ENCODE measurements at regions not wholly inside any gene's neighbourhood (a gene's known extent, or its start where the extent isn't known, plus 50 kb on each side); places are given as distances from the start of the nearest gene placed in this dataset.

GRCh38 chr15:93415576-93415975, 326.6 kb upstream of the RGMA start:
- TF ChIP-seq CTCF (IDR thresholded peaks at IDR 0.05 in 4 of 5, conservative IDR thresholded peaks at IDR 0.05 in 1 of 5): no peak
- no peak for TF ChIP-seq POLR2A (IDR thresholded peaks at IDR 0.05)
- no peaks in the 10 kb centered on the region for H3K27me3 ChIP-seq
- no peaks in the 10 kb centered on the region for H3K36me3 ChIP-seq
- no peak overlapping the region for H3K27ac ChIP-seq
- in situ Hi-C loops (cut with MboI; ENCODE audit: low sequenced_read_pairs in 4 of 4) (no loop called here), intact Hi-C loops (cut with DNase I; ENCODE audit: low total_unique reads) (no loop called here)
- no peak overlapping the region for H3K4me3 ChIP-seq
- DNase-seq: no peak
- no peaks in the 10 kb centered on the region for H3K9me3 ChIP-seq
- no peaks in the 10 kb centered on the region for H3K4me1 ChIP-seq
- no peak for ATAC-seq

- Histone ChIP-seq H3K36me3 (no peaks in the 10 kb centered on the region), H3K4me3 (no peak overlapping the region), H3K9me3 (no peaks in the 10 kb centered on the region), H3K4me1 (no peaks in the 10 kb centered on the region), H3K27ac (no peak overlapping the region), H3K27me3 (no peaks in the 10 kb centered on the region)
- DNase-seq (no peak), ATAC-seq (no peak)
- intact Hi-C loops (cut with DNase I; ENCODE audit: low total_unique reads) (no loop called here), in situ Hi-C loops (cut with MboI; ENCODE audit: low sequenced_read_pairs in 4 of 4) (no loop called here)
- TF ChIP-seq POLR2A (IDR thresholded peaks at IDR 0.05): no peak
- TF ChIP-seq CTCF (IDR thresholded peaks at IDR 0.05 in 4 of 5, conservative IDR thresholded peaks at IDR 0.05 in 1 of 5): no peak
These were observed 325.7 kb upstream of the RGMA start for GRCh38 chr15:93414576-93415231.

GRCh38 chr15:93413745-93414144, 324.7 kb upstream of the RGMA start:
- Histone ChIP-seq H3K9me3 (no peaks in the 10 kb centered on the region), H3K36me3 (no peaks in the 10 kb centered on the region), H3K4me1 (no peaks in the 10 kb centered on the region), H3K27me3 (no peaks in the 10 kb centered on the region), H3K4me3 (no peak overlapping the region), H3K27ac (no peak overlapping the region)
- DNase-seq: no peak
- TF ChIP-seq POLR2A (IDR thresholded peaks at IDR 0.05): no peak
- no peak for TF ChIP-seq CTCF (IDR thresholded peaks at IDR 0.05 in 4 of 5, conservative IDR thresholded peaks at IDR 0.05 in 1 of 5)
- ATAC-seq: no peak
- intact Hi-C loops (cut with DNase I; ENCODE audit: low total_unique reads) (no loop called here), in situ Hi-C loops (cut with MboI; ENCODE audit: low sequenced_read_pairs in 4 of 4) (no loop called here)

- ATAC-seq: peak; percentile 81 to 88
These were observed 310.1 kb upstream of the RGMA start for GRCh38 chr15:93399121-93399520.

More at GRCh38 chr15:93399121-93399520, 310.1 kb upstream of the RGMA start:
- intact Hi-C loops (cut with DNase I; ENCODE audit: low total_unique reads) (loop anchor here (5.0 kb wide), 1 partner anchor 218 kb away; no protein-coding TSS in a partner anchor), in situ Hi-C loops (cut with MboI; ENCODE audit: low sequenced_read_pairs in 4 of 4) (no loop called here)
- Histone ChIP-seq H3K4me3 (no peak overlapping the region), H3K4me1 (no peaks in the 10 kb centered on the region), H3K27ac (no peak overlapping the region), H3K27me3 (no peaks in the 10 kb centered on the region), H3K36me3 (no peaks in the 10 kb centered on the region), H3K9me3 (no peaks in the 10 kb centered on the region)
- no peak for DNase-seq
- TF ChIP-seq CTCF (IDR thresholded peaks at IDR 0.05 in 4 of 5, conservative IDR thresholded peaks at IDR 0.05 in 1 of 5) (peak in 2 of 5 experiments; percentile 15 to 18), POLR2A (IDR thresholded peaks at IDR 0.05) (no peak)

Measured in gastrocnemius medialis (tissue), 4 donors.